ENCODE measurements at regions not wholly inside any gene's neighbourhood (a gene's known extent, or its start where the extent isn't known, plus 50 kb on each side); places are given as distances from the start of the nearest gene placed in this dataset.

DNA sequence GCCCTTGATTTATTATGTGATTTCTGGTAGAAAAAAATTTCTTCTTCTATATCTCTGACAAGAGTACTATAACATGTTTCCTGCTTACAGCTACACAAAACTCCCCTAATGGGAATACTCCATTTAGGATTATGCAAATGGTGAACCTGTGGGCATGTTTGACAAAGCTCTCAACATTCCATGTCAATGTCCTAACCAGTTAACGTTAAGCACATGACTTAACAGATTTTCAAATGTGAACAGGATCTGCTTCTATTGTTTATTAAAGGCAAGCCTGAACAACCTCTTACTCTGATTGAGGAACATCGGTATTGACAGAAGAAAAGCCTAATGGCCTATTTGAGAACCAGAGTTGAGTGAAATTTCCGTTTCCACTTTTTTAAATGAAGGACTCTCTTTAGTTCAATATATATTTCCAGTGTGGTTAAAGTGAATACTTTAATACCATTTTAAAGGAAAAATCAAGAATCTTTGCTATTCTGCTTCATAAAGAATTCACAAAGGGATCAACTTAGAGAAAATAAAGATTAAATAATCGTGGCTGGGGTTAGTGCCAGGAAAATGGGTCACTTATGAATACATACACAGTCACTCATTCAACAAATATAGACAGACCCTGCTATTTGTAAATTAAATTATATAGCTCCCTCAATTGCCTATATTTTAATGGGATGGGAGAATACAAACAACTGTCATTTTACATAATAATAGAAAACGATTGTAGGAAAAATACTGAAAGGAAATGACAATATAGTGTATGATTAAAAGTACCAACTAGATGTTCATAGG lies 300.3 kb upstream of the CBLB start:
- no peak for DNase-seq (ENCODE audit: low read depth)
- H3K4me3 ChIP-seq (ENCODE audit: low read depth, low read length) = no peak overlapping the region
- TF ChIP-seq, protein P1, sequence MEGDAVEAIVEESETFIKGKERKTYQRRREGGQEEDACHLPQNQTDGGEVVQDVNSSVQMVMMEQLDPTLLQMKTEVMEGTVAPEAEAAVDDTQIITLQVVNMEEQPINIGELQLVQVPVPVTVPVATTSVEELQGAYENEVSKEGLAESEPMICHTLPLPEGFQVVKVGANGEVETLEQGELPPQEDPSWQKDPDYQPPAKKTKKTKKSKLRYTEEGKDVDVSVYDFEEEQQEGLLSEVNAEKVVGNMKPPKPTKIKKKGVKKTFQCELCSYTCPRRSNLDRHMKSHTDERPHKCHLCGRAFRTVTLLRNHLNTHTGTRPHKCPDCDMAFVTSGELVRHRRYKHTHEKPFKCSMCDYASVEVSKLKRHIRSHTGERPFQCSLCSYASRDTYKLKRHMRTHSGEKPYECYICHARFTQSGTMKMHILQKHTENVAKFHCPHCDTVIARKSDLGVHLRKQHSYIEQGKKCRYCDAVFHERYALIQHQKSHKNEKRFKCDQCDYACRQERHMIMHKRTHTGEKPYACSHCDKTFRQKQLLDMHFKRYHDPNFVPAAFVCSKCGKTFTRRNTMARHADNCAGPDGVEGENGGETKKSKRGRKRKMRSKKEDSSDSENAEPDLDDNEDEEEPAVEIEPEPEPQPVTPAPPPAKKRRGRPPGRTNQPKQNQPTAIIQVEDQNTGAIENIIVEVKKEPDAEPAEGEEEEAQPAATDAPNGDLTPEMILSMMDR (IDR thresholded peaks at IDR 0.05; ENCODE audit: insufficient read depth, low read length) = no peak

GRCh38 chr3:106170636-106171035 lies 301.8 kb upstream of the CBLB start:
- no peak for DNase-seq (ENCODE audit: low read depth)
- TF ChIP-seq, protein P1 (IDR thresholded peaks at IDR 0.05; ENCODE audit: insufficient read depth, low read length) = no peak
- H3K4me3 ChIP-seq (ENCODE audit: low read depth, low read length) = no peak overlapping the region

GRCh38 chr3:106172101-106172500 lies 303.3 kb upstream of the CBLB start:
- no peak for DNase-seq (ENCODE audit: low read depth)
- H3K4me3 ChIP-seq (ENCODE audit: low read depth, low read length) = no peak overlapping the region
- TF ChIP-seq, protein P1 (IDR thresholded peaks at IDR 0.05; ENCODE audit: insufficient read depth, low read length) = no peak

GRCh38 chr3:106172780-106173179 lies 304.0 kb upstream of the CBLB start:
- no peak overlapping the region for H3K4me3 ChIP-seq (ENCODE audit: low read depth, low read length)
- TF ChIP-seq, protein P1 (IDR thresholded peaks at IDR 0.05; ENCODE audit: insufficient read depth, low read length) = no peak
- no peak for DNase-seq (ENCODE audit: low read depth)

GRCh38 chr3:106175276-106175675 lies 306.5 kb upstream of the CBLB start:
- TF ChIP-seq, protein P1 (IDR thresholded peaks at IDR 0.05; ENCODE audit: insufficient read depth, low read length) = no peak
- no peak for DNase-seq (ENCODE audit: low read depth)
- H3K4me3 ChIP-seq (ENCODE audit: low read depth, low read length) = no peak overlapping the region

DNA sequence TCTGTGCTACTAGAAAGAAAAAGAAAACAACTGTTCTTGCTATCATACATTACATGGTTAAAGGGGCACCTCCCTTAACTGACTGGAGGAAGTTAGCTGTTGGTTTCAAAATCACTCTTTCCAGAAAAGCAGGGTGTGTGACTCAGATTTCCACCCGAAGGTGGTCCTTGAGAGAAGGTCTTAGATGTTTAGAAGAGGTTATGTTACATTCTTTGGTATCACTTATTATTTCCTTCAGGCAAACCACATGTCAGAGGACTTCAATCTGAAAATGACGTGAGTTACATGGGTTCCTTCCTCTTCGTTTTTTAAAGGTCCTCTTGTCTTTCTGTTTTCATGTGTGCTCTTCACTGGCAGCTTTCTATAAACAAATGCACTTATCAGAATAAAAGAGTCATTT lies 307.9 kb upstream of the CBLB start:
- TF ChIP-seq, protein P1 (IDR thresholded peaks at IDR 0.05; ENCODE audit: insufficient read depth, low read length) = no peak
- peak; percentile 39 for DNase-seq (ENCODE audit: low read depth)
- H3K4me3 ChIP-seq (ENCODE audit: low read depth, low read length) = no peak overlapping the region
